NK-92 treated with Interleukin-12 subunit alpha and Interleukin-12 subunit beta, amount 100 ng/mL, for 24 hours (cell line): ENCODE measurements at regions not wholly inside any gene's neighbourhood (a gene's known extent, or its start where the extent isn't known, plus 50 kb on each side); places are given as distances from the start of the nearest gene placed in this dataset.

Experiments used
- DNase-seq: peaks from one replicate; lab custom pipeline; 2025; lab: John Stamatoyannopoulos, UW

- no peak for DNase-seq
Measured at GRCh38 chr6:88339761-88340160, 173.6 kb upstream of the CNR1 start.

DNA sequence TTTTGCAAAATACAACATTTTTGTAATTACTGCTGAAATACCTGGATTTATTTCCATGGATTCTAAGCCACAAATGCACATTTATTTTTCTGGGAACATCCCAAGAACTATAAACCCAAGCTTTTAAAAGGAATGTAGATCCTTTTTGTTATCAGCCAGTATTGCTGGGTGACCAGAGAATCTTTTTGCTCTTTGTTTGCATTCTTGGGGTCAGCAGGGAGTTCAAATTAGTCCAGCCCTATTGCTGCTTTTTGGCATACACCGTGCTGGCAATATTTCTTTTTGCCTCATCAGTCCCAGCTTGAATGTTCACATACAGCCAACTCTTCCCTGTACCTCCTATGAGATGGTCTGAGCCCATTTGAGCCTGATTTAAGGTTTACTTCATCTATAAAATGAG lies 155.2 kb upstream of the CNR1 start:
- DNase-seq = no peak

- DNase-seq = no peak
Measured at GRCh38 chr6:88311561-88311960, 145.4 kb upstream of the CNR1 start.

- no peak for DNase-seq
Measured at GRCh38 chr6:88304520-88304919, 138.4 kb upstream of the CNR1 start.

DNA sequence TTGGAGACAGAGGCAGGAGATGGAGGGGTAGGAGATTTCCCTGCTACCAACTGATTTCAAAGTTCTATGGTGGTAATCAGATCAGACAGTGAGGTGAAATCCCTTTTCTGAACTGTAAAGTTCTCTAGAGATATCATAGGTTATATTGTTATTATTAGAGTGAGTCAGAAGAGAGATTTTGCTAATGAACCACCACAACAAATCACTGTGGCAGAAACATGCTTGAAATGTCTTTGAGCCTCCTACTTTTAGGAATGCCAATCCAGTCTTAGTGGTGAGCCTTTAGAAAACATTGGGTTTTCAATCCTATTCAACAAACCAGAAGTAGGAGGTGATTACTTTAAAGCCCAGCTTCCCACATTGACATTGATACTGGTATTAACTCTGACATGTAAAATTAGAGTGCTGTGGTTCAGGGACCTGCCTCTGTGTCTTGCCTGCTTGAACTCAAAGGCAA lies 136.7 kb upstream of the CNR1 start:
- DNase-seq = no peak

GRCh38 chr6:88301888-88302768 lies 136.0 kb upstream of the CNR1 start:
- DNase-seq = no peak

GRCh38 chr6:88301256-88301655 lies 135.1 kb upstream of the CNR1 start:
- DNase-seq = no peak

DNA sequence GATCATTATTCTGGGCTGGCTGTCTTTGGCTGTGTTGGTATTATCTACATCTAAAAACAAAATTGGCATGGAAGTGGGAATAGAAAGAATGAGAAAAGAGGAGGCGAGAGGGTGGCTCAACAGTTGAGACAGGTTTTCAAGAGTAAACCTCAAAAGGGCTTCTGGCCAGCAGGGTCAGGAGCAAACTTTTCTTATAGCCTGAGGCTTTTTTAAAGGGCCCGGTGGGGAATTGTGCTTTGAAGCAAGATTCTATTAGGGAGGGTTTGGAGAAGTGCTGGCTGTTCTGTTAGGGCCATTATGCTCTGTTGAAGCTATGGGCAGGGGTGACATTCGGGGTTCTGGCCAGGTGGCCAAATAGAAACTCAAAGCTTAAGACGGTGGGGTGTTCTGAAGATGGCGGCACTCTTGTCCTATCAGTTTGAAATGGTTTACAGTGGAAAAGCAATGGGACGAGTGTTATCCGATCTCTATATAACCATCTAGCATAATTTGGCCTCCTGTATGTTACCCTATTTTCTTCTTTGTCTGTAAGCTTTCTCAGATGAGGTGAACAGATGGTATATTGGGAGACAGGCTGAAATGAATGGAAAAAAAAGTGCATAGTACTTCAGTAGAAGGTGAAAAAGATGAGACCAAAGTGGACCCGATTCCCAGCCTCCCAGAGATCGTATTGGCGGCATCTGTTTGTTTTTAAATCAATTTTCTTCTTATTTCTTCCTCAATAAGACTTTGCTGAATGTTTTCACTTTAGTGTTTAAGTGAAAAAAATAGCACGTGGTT lies 132.1 kb upstream of the CNR1 start:
- no peak for DNase-seq

DNA sequence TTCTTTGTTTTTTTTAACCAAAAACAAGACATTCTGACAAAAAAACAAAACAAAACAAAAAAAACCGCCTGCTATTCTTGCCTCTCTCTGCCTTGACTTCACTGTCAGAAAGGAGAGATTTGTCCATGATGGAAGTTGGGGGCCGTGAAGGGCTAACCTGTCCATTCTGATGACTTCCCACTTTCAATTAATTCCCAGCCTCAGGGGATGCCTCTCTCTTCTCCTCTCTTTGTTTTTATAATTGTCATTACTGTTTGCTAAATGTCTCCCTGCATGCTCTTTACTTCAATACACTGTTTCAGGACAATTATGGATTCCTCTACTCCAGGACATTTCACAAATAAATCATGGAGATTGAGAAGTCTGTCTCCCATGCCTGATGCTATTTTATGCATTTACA lies 130.5 kb upstream of the CNR1 start:
- DNase-seq = no peak

- no peak for DNase-seq
Measured at GRCh38 chr6:88295663-88296062, 129.5 kb upstream of the CNR1 start.

DNA sequence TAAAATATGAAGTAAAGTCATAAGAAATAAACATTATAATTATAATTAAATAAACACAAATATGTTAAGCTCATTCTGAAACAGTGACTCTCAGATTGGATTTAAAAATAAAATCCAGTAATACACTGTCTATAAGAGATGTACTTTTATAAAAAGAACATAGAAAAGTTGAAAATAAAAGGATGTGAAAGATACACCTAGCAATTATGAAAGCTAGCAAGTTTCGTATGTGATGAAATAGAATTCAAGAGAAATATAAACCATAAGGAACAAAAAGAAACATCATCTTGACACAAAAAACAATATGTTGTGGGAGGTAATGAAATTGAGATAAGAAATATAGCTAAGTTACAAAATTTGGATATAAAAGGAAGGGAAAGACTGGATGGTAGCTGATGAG lies 128.6 kb upstream of the CNR1 start:
- DNase-seq = no peak

- no peak for DNase-seq
Measured at GRCh38 chr6:88290411-88290810, 124.3 kb upstream of the CNR1 start.

DNA sequence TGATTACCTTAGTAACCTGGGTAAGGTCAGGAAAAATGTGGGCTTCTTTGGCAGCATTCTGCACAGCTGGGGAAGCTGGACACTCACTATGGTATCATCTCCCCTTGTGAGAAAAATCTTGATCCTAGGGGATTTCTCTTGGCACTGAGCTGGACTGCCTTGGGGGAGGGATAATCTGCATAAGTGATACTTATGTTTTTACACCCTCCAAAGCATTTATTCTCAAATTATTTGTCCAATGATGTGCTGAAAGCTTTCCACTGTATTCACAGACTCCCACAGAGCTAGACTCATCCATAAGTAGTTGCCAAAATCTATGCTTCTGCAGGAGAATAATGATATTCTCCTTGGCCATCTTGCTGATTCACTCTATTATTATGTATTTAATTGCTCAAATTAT lies 121.5 kb upstream of the CNR1 start:
- DNase-seq = no peak

GRCh38 chr6:88276331-88276730 lies 110.2 kb upstream of the CNR1 start:
- no peak for DNase-seq

DNA sequence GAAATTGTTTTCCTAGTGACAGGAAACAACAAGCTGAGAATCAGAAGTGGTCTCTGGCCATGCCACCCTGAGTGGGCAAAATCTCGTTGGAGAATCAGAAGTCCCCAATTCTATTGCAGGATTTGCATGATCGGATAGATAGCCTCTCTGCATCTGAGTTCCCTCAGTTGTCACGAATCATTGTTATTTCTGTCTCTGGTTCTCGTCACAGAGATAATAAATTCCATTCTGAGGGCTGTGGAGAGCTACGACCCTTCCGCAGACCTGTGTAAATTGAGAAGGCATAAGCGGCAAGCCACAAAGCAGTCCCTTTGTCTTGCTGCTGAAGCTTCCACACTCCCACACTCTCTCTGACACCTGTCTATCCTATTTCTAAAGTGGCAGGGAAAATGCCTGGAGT lies 102.4 kb upstream of the CNR1 start:
- DNase-seq = no peak

DNA sequence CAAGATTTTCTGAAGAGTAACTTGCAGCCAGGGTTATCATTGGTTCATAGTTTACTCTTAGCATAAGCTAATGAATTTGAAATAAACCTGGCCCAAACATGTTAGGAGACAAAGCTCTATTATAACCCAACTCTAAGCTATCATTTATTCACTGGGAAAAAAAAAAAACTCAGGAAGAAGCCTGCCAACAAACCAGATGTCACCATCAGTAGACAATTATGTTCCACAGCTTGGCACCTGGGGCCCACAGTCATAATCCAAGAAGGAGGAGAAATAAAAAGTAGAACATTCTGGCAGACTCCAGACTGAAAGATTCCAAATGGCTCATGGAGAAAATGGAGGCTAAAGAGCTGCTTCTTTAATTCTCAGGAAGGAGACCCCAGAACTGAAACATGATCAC lies 100.0 kb upstream of the CNR1 start:
- DNase-seq = no peak

DNA sequence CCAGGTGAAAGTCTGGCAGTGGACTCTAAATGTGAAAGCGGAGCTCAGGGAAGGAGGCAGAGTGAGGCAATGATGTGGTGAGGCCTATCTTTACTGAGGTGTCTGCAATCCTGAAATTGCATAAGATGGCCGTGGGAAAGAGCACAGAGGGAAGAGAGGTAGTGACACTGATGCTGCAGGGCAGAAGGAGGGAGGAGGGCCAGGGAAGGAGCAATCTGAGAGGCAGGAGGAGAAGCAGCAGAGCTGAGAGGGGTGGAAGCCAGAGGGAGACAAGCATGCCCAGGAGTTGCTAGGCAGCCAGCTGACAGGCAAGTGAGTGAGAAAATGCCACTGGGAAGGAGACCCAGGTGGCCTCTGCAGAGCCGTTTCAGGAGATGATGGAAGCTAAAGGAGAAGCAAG lies 97.4 kb upstream of the CNR1 start:
- DNase-seq = no peak

DNA sequence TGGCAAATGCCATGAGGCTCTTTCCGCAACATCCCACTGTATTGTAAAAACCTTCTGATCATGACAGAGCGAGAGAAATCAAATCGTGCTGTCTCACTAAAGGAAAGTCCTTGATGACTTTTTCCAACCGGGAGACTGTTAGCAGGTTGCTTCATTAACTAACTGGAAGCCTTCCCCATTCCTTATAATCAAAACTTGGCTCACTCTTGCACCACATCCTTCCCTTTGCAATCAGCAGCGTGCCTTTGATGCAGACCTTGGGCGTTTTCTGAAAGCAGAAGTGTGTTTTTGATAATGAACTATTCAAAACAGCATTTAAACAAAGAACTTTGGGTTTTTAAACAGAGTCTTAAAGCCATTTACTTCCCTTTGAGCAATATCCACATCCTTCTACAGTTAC lies 96.2 kb upstream of the CNR1 start:
- no peak for DNase-seq

- no peak for DNase-seq
Measured at GRCh38 chr6:88251301-88251700, 85.2 kb upstream of the CNR1 start.

DNA sequence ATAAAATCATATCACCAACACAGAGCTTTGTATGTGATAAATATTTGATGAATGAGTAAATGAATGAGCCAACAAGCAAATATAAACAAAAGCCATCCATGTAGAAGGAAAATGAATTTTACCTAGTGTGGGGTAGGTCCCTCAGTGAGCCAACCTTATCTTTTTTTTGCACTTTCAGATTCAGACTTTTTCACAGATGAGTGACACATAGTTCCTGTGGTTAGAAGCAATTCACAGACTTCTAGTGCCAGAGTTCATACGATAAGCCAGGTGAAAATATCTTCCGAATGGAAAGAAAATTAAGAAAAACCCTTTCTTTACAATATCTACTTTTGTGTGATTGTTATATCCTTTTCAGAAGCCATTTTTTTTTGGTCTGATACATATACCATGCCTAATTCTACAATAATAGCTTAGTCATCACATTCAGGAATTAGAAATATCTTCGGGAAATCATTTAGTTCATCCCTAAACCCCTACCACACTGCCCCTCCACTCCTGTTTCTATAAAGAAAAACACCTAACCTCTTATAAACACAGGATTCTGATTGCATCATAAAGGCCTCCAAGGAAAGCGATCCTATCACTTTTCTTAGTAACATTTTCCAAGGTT lies 82.7 kb upstream of the CNR1 start:
- no peak for DNase-seq

GRCh38 chr6:88246654-88247053 lies 80.5 kb upstream of the CNR1 start:
- no peak for DNase-seq

GRCh38 chr6:88244721-88245120 lies 78.6 kb upstream of the CNR1 start:
- no peak for DNase-seq

GRCh38 chr6:88238901-88239300 lies 72.8 kb upstream of the CNR1 start:
- no peak for DNase-seq
